Astrocyte of the cerebellum (primary cell): ENCODE measurements at regions not wholly inside any gene's neighbourhood (a gene's known extent, or its start where the extent isn't known, plus 50 kb on each side); places are given as distances from the start of the nearest gene placed in this dataset.

Experiments used
- DNase-seq: peaks from one replicate; pipeline ENCODE4 v3.0.0-alpha.2; 2011; ENCODE audit warnings: low read depth
- H3K4me3 ChIP-seq: 2 replicates; pipeline ENCODE4 v1.5.1; 2011; ENCODE audit warnings: mild to moderate bottlenecking, low read depth, low read length, moderate library complexity
- CTCF ChIP-seq: IDR thresholded peaks from 2 replicates; pipeline ENCODE4 v1.5.1; 2012; ENCODE audit warnings: low read length, low read depth, moderate library complexity, mild to moderate bottlenecking; ENCODE audit errors: missing control alignments
- in situ Hi-C: cut with HindIII; loops from 2 replicates; pipeline ENCODE4 v1.10.0; 2017; ENCODE audit warnings: low sequenced_read_pairs

GRCh38 chr2:164371916-164372315, 249.4 kb downstream of the GRB14 start:
- no peak for TF ChIP-seq CTCF
- DNase-seq = no peak
- H3K4me3 ChIP-seq = no peak overlapping the region
- in situ Hi-C loops = no loop called here

- in situ Hi-C loops = no loop called here
- TF ChIP-seq CTCF = no peak
- H3K4me3 ChIP-seq = no peak overlapping the region
- no peak for DNase-seq
These were observed 251.9 kb downstream of the GRB14 start for GRCh38 chr2:164369366-164369765.

GRCh38 chr2:164368896-164369295, 252.4 kb downstream of the GRB14 start:
- no peak for DNase-seq
- in situ Hi-C loops = no loop called here
- TF ChIP-seq CTCF = no peak
- H3K4me3 ChIP-seq = no peak overlapping the region

GRCh38 chr2:164363646-164364045, 257.6 kb downstream of the GRB14 start:
- H3K4me3 ChIP-seq = no peak overlapping the region
- in situ Hi-C loops = no loop called here
- TF ChIP-seq CTCF = no peak
- DNase-seq = no peak

- H3K4me3 ChIP-seq = no peak overlapping the region
- DNase-seq = no peak
- TF ChIP-seq CTCF = no peak
- in situ Hi-C loops = no loop called here
These were observed 269.7 kb downstream of the GRB14 start for GRCh38 chr2:164351536-164351935.

- in situ Hi-C loops = no loop called here
- no peak for DNase-seq
These were observed 285.3 kb downstream of the GRB14 start for GRCh38 chr2:164335947-164336346.

More at GRCh38 chr2:164335947-164336346, 285.3 kb downstream of the GRB14 start:
- TF ChIP-seq CTCF = no peak
- H3K4me3 ChIP-seq = no peak overlapping the region
